RWPE2 (cell line): ENCODE measurements at regions not wholly inside any gene's neighbourhood (a gene's known extent, or its start where the extent isn't known, plus 50 kb on each side); places are given as distances from the start of the nearest gene placed in this dataset.

Source experiments
- ATAC-seq: fragments of 200-7000 bp; cut with Tn5 transposase; 3 replicates; pipeline ENCODE4 v1.9.1; 2021; ENCODE audit warnings: low read depth
- DNase-seq: peaks from one replicate; pipeline ENCODE4 v3.0.0-alpha.2; 2020; ENCODE audit warnings: low spot score
- H3K27ac ChIP-seq: fragments of 450-650 bp; 2 replicates; pipeline ENCODE4 v1.5.1; 2017; ENCODE audit warnings: mild to moderate bottlenecking; ENCODE audit not compliant: poor library complexity, severe bottlenecking
- H3K27me3 ChIP-seq: fragments of 250-450 bp; sonication (Bioruptor Pico); 2 replicates; pipeline ENCODE4 v1.5.1; 2021; ENCODE audit warnings: mild to moderate bottlenecking, moderate library complexity; ENCODE audit not compliant: insufficient read depth, poor library complexity, severe bottlenecking
- H3K36me3 ChIP-seq: fragments of 250-450 bp; sonication (Bioruptor Pico); 2 replicates; pipeline ENCODE4 v1.5.1; 2020; ENCODE audit warnings: low read depth, mild to moderate bottlenecking, moderate library complexity
- H3K4me1 ChIP-seq: fragments of 250-450 bp; sonication (Bioruptor Pico); 2 replicates; pipeline ENCODE4 v1.5.1; 2021; ENCODE audit warnings: mild to moderate bottlenecking, moderate library complexity; ENCODE audit not compliant: insufficient read depth, poor library complexity, severe bottlenecking
- H3K4me3 ChIP-seq: fragments of 250-450 bp; sonication (Bioruptor Pico); 2 replicates; pipeline ENCODE4 v1.5.1; 2021; ENCODE audit warnings: mild to moderate bottlenecking, moderate library complexity; ENCODE audit not compliant: severe bottlenecking
- H3K9me3 ChIP-seq: fragments of 250-450 bp; sonication (Bioruptor Pico); 2 replicates; pipeline ENCODE4 v1.5.1; 2021; ENCODE audit warnings: mild to moderate bottlenecking, moderate library complexity; ENCODE audit not compliant: severe bottlenecking
- CTCF ChIP-seq: fragments of 450-650 bp; IDR thresholded peaks from one replicate; pipeline ENCODE4 v1.5.1; 2017; ENCODE audit warnings: mild to moderate bottlenecking, moderate library complexity; ENCODE audit not compliant: poor library complexity, severe bottlenecking

GRCh38 chr2:48838029-48838428 lies 82.5 kb upstream of the LHCGR start:
- no peak for TF ChIP-seq CTCF
- no peak overlapping the region for H3K4me3 ChIP-seq
- H3K4me1 ChIP-seq: no peaks in the 10 kb centered on the region
- H3K9me3 ChIP-seq: no peaks in the 10 kb centered on the region
- ATAC-seq (no peak), DNase-seq (no peak)
- H3K27ac ChIP-seq: no peak overlapping the region
- no peaks in the 10 kb centered on the region for H3K36me3 ChIP-seq
- H3K27me3 ChIP-seq: no peaks in the 10 kb centered on the region

GRCh38 chr2:48829569-48829968 lies 74.0 kb upstream of the LHCGR start:
- H3K4me1 ChIP-seq: no peaks in the 10 kb centered on the region
- H3K4me3 ChIP-seq: no peak overlapping the region
- TF ChIP-seq CTCF: no peak
- no peak overlapping the region for H3K27ac ChIP-seq
- ATAC-seq (no peak), DNase-seq (no peak)
- no peaks in the 10 kb centered on the region for H3K36me3 ChIP-seq
- H3K27me3 ChIP-seq: no peaks in the 10 kb centered on the region
- H3K9me3 ChIP-seq: no peaks in the 10 kb centered on the region

- H3K4me1 ChIP-seq: no peaks in the 10 kb centered on the region
- H3K27me3 ChIP-seq: no peaks in the 10 kb centered on the region
- no peak overlapping the region for H3K27ac ChIP-seq
- no peak overlapping the region for H3K4me3 ChIP-seq
- DNase-seq (no peak), ATAC-seq (peak; percentile 76)
- no peak for TF ChIP-seq CTCF
- H3K36me3 ChIP-seq: no peaks in the 10 kb centered on the region
- H3K9me3 ChIP-seq: no peaks in the 10 kb centered on the region
These were observed 73.5 kb upstream of the LHCGR start for GRCh38 chr2:48829036-48829435.

- no peak overlapping the region for H3K4me3 ChIP-seq
- ATAC-seq: no peak
- H3K9me3 ChIP-seq: no peaks in the 10 kb centered on the region
- H3K27me3 ChIP-seq: no peaks in the 10 kb centered on the region
- no peaks in the 10 kb centered on the region for H3K4me1 ChIP-seq
- no peak for DNase-seq
- no peaks in the 10 kb centered on the region for H3K36me3 ChIP-seq
- H3K27ac ChIP-seq: no peak overlapping the region
- no peak for TF ChIP-seq CTCF
These were observed 71.5 kb upstream of the LHCGR start for GRCh38 chr2:48826986-48827385.

GRCh38 chr2:48824116-48824515 lies 68.6 kb upstream of the LHCGR start:
- ATAC-seq (no peak), DNase-seq (no peak)
- H3K4me1 ChIP-seq: no peaks in the 10 kb centered on the region
- no peaks in the 10 kb centered on the region for H3K9me3 ChIP-seq
- no peak for TF ChIP-seq CTCF
- no peak overlapping the region for H3K4me3 ChIP-seq
- H3K27me3 ChIP-seq: no peaks in the 10 kb centered on the region
- H3K27ac ChIP-seq: no peak overlapping the region
- no peaks in the 10 kb centered on the region for H3K36me3 ChIP-seq
